Erythroblast (primary cell): ENCODE measurements at regions not wholly inside any gene's neighbourhood (a gene's known extent, or its start where the extent isn't known, plus 50 kb on each side); places are given as distances from the start of the nearest gene placed in this dataset.

Source experiments
- DNase-seq, 2 experiments: peaks; one replicate each; lab custom pipeline; 2025; lab: John Stamatoyannopoulos, UW
- GATA1 ChIP-seq: IDR thresholded peaks from 2 replicates; pipeline ENCODE4 v1.6.1; 2011; ENCODE audit warnings: low read depth, mild to moderate bottlenecking, control low read depth, low read length, moderate library complexity
- POLR2A ChIP-seq: IDR thresholded peaks from 2 replicates; pipeline ENCODE4 v1.6.1; 2011; ENCODE audit warnings: mild to moderate bottlenecking, low read length

- no peak for DNase-seq
- no peak for TF ChIP-seq GATA1
- TF ChIP-seq POLR2A: no peak
Observed at GRCh38 chr12:111085096-111085495, 164.7 kb upstream of the MYL2 start.

DNA sequence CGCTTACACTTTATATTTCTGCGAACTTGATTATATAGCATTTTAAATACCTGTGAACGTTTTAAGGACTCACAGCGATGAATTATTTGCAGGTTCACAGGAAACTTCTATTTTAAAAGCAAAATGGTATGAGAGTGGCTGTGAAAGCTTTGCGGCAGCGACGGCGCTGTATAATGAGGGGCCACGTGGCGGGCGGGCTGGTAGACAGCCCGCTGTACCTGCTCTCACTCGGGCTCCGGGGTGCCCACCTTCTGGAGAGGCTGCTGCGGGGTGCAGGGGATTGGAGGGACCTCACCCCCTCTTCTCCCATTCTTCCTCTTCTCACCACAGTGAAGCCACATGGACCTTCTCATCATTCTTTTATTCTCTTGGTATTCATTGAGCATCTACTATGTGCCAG lies 164.2 kb upstream of the MYL2 start:
- DNase-seq: no peak
- no peak for TF ChIP-seq GATA1
- no peak for TF ChIP-seq POLR2A

- no peak for TF ChIP-seq GATA1
- no peak for TF ChIP-seq POLR2A
- no peak for DNase-seq
Observed at GRCh38 chr12:111084158-111084557, 163.8 kb upstream of the MYL2 start.

GRCh38 chr12:111081600-111081999 lies 161.2 kb upstream of the MYL2 start:
- no peak for DNase-seq
- TF ChIP-seq POLR2A: no peak
- TF ChIP-seq GATA1: no peak

DNA sequence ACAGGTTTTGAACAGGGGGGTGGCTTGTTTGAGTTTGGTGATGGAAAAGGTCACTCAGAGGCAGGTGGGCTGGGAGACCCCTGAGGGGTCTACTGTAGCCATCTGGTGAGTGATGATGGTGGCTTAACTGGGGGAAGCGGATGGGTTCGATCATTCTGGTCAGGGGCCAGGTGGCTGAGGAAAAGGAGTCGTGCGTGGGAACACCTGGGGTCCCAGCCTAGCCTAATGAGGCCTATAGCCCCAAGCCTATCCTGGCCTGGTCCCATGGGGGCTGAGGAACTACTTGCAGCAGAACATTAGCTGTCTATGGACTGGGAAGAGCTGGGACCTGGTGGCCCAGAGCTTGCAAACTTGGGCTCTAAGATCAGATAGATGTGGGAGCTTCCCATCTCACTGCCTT lies 158.4 kb upstream of the MYL2 start:
- TF ChIP-seq POLR2A: no peak
- TF ChIP-seq GATA1: no peak
- no peak for DNase-seq

DNA sequence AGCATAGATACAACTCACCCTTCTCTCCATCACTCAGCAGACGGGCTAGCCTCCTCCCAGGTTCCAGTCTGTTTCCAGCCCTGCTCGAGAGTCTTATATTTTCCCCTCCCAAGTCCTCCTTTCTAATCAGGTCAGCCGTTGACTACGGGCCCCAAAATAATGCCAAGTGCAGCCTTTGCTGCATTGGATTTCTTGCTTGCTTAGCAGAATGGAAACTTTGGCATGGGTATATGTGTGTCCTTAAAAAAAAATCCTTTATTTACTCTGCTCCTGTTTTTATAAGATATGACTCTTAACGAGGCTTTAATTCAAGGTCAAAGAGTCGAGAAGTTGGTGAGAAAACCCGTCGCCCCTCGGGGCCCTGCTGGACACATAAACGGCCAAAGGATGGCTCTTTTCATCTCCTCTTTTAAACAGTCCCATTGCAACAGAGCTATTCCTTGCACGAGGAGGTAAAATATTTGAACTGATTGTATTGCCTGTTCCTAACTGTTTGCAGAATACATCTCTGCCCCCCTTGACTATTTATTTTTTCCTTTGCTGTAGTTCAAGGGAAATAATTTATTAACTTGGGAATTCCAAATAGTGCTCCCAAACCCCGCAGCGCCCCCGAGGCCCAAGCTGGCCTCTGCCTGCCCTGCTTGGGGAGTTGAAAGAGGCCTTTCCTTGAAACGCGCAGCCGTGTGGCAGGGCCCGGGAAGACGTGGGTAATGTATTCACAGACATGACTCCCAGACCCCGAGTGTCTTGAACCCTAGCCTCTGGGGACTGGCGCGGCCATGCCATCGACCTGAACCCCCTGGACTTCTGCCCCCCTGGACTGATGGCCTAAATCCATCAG lies 156.5 kb upstream of the MYL2 start:
- no peak for DNase-seq
- TF ChIP-seq GATA1: no peak
- no peak for TF ChIP-seq POLR2A

DNA sequence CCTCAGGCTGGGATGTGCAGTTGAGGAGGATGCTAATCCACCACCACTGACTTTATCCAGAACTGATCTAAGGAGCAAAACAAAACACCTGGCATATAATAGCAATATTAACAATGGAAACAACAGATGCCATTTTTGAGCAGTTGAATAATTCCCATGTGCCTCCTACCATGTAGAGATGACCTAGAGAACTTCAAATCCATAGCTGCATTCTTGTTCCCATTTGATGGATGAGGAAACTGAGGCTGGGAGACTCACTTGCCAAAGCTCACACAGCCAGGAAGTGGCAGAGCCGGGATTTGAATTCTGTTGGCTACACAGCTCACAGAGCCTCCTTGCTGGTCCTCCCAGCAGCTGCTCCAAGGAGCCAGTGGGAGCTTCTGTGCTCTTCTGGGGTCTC lies 155.8 kb upstream of the MYL2 start:
- TF ChIP-seq POLR2A (no peak), GATA1 (no peak)

DNA sequence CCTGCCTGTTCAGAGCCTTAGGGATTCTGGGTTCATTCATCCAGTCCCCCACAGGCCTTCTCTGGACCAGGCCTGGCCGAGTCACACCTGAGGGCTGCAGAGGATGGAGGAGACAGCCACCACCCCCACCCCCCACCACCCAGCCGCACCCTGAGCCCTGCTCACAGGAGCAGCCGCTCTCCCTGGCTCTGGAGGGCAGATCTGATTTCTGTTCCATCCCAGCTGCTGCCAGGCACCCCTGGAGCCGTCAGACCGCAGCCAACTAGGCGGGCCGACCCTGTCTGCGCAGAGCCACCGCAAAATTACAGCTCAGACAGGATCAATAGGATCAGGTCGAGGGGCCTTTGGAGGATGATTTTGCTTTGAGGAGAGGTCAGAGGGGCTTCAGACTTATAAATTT lies 154.6 kb upstream of the MYL2 start:
- DNase-seq: no peak
- no peak for TF ChIP-seq POLR2A
- TF ChIP-seq GATA1: no peak

More for the DNA sequence above, 155.8 kb upstream of the MYL2 start:
- DNase-seq: no peak

DNA sequence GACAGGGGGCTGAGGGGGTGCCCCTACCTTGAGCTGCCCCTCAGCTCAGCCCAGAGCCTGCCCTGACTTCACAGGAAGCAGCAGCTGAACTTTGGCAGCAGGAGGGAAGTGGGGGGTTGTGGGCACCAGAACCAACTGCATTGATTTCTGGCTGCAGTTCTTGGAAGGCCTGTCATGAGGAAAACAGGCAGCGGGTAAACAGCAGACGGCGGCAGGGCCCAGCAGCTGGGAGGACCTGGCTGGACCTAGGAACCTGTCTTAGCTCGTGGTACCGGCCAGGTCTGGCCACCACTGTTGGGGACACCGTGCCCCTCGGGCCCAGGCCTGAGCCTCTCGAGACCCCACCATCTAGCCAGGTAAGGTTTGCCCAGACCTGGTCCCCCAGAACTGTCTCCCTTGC lies 154.2 kb upstream of the MYL2 start:
- TF ChIP-seq POLR2A: no peak
- TF ChIP-seq GATA1: no peak
- DNase-seq: no peak

DNA sequence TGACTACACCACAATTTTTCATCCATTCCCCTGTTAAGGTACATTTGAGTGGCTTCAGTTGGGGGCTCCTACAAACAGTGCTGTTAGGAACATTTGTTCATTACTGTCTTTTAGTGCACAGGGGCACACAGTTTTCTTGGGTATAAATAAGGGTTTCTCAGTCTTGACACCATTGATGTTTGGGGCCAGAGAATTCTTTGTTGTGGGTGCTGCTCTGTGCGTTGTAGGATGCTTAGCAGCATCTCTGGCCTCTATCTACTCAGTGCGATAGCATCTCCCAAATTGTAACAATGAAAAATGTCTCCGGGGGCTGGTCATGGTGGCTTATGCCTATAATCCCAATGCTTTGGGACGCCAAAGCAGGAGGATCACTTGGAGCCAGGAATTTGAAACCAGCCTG lies 153.0 kb upstream of the MYL2 start:
- DNase-seq: no peak
- TF ChIP-seq GATA1 (no peak), POLR2A (no peak)

DNA sequence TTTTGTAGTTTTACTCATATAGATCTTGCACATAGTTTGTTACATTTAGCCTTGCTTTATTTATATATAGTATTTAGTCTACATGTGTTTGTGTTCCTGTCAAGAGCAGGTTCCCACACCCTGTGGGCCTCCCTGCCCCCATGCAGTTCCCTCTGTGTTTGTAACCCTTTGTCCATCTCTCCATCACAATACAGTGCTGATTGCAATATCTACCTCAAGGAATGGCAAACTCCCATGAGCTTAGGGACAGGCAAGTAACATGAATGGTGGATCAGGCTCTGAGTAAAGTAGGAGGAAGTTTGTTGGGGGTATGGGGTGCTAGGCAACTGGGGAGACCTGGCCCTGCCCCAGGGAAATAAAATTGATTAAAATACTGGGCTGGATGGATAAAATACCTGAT lies 151.9 kb upstream of the MYL2 start:
- TF ChIP-seq POLR2A: no peak
- TF ChIP-seq GATA1: no peak
- no peak for DNase-seq

GRCh38 chr12:111069886-111070285 lies 149.5 kb upstream of the MYL2 start:
- no peak for TF ChIP-seq GATA1
- TF ChIP-seq POLR2A: no peak
- DNase-seq: no peak

DNA sequence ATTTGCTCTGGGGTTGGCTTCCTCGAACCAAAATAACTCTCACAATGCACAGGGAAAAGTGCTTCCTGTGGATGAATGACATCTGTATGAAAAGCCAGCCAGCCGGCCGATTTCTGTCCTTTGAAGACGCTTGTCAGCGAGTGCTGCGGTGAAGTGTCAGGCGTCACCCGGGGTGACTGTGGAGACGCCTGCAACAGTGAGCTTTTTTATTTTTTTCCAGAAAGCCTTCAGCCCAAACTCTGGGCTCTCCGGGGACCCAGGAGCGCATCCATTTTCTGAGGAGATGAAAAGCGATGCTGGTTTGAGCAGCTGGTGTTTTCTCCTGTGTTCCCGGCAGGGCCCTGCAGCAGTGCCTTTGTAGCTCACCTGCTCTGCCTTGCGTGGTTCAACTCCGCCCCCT lies 147.9 kb upstream of the MYL2 start:
- no peak for DNase-seq
- TF ChIP-seq GATA1 (no peak), POLR2A (no peak)

DNA sequence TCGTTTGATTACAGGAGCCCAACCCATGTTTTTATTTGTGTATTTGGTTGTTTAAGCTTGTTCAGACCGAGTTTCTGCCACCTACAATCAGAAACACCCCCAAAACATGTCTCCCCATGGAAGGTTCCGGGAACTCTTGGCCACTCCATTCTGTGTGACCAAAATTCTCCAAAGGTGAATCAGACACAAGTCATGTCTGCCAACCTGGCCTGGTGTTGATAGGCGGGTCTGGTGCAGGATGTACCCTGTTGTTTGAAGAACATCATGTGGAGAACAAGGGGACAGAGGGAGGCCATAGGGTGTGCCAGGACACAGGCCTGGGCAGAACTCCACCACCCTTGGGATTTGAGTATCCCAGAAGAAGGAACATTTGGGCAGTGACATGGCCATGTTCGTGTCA lies 147.1 kb upstream of the MYL2 start:
- TF ChIP-seq POLR2A: no peak
- TF ChIP-seq GATA1: no peak
- no peak for DNase-seq

DNA sequence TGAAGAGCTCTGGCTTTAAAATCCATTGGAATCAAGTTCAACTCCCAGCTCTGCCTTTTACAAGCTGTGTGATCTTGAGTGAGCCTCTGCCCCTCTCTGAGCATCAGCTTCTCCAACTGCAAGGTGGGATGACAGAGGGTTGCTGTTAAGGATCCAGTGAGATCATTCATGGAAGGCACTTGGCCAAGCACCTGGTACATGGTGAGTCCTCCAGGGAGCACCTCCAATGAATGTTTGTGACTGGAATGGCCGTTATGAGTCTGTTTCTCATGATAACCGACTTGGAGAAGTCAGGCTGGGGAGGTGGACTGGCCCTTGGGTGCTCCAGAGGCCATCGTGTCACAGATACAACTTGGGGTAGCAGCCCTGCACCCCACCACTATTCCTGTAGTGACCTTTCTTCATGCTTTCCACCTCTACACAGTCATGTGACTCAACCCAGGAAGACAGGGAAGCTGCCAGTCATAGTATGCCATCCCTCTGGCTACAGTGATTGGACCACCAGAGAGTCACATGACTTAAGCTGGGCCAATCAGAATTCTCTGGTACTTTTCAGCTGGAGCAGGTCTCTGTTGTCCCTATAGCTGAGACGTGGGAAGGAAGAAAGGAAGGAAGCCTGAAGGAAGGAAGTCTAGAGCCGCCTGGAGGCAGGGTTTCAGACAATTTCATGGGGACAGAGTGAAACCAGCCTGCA lies 146.5 kb upstream of the MYL2 start:
- DNase-seq: peak; percentile 6 to 8
- TF ChIP-seq POLR2A (no peak), GATA1 (no peak)
